A549 (cell line): ENCODE measurements at regions not wholly inside any gene's neighbourhood (a gene's known extent, or its start where the extent isn't known, plus 50 kb on each side); places are given as distances from the start of the nearest gene placed in this dataset.

Experiments
- ATAC-seq, 2 experiments: fragments of 200-7000 bp in 1 of 2; fragments of >200 bp in 1 of 2; cut with Nextera tagmentation in 1 of 2; cut with Tn5 transposase in 1 of 2; 3 replicates each; pipeline versions ENCODE4 v1.8.0 to v1.9.1; 2018 to 2020; ENCODE audit warnings: mild to moderate bottlenecking in 1 of 2, moderate library complexity in 1 of 2
- CTCF ChIA-PET: fragments of 300-600 bp; sonication (Branson Sonifier 250); formaldehyde crosslinking; extraction: SDS; loops from one replicate; lab custom pipeline; 2021; ENCODE audit warnings: antibody characterized with exemption, inconsistent platforms; lab: Yijun Ruan, JAX
- POLR2A ChIA-PET: fragments of 350-600 bp; formaldehyde crosslinking; extraction: SDS; loops from one replicate; lab custom pipeline; 2021; ENCODE audit warnings: antibody characterized with exemption, inconsistent platforms; lab: Yijun Ruan, JAX
- DNase-seq, 2 experiments: peaks; one replicate each; pipeline versions ENCODE4 v3.0.0 to v3.0.0-alpha.2; 2011 to 2016; ENCODE audit warnings: low read depth in 1 of 2, low spot score in 1 of 2
- FAIRE-seq: peaks from 2 replicates; lab custom pipeline; 2011; peaks lifted over from hg19 to GRCh38; lab: Jason Lieb, UNC
- H3K27ac ChIP-seq, 2 experiments: fragments of >200 bp; sonication (Bioruptor Twin); formaldehyde crosslinking; 3 replicates each; pipeline ENCODE4 v1.5.1; 2016 to 2017
- H3K4me1 ChIP-seq: fragments of >200 bp; sonication (Bioruptor Twin); formaldehyde crosslinking; 3 replicates; pipeline ENCODE4 v1.6.1; 2016
- H3K4me2 ChIP-seq: fragments of >200 bp; sonication (Bioruptor Twin); formaldehyde crosslinking; 3 replicates; pipeline ENCODE4 v1.6.1; 2016
- H3K4me3 ChIP-seq: fragments of >200 bp; sonication (Bioruptor Twin); formaldehyde crosslinking; 3 replicates; pipeline ENCODE4 v1.5.1; 2016
- H3K9me3 ChIP-seq: fragments of >200 bp; sonication (Bioruptor Twin); formaldehyde crosslinking; 3 replicates; pipeline ENCODE4 v1.6.1; 2016
- CHD2 ChIP-seq: fragments of 150-350 bp; IDR thresholded peaks from 2 replicates; pipeline ENCODE4 v1.6.1; 2014; ENCODE audit warnings: low read length; ENCODE audit not compliant: partially characterized antibody
- HOXB13 ChIP-seq: fragments of 250-450 bp; sonication (Bioruptor Pico); IDR thresholded peaks from 2 replicates; pipeline ENCODE4 v1.5.0; 2020; ENCODE audit warnings: low read depth, mild to moderate bottlenecking, moderate library complexity
- HOXB5 ChIP-seq: fragments of 250-450 bp; sonication (Bioruptor Pico); IDR thresholded peaks from 2 replicates; pipeline ENCODE4 v1.5.0; 2020; ENCODE audit warnings: mild to moderate bottlenecking, moderate library complexity
- JUN ChIP-seq, 2 experiments: fragments of >200 bp; sonication (Bioruptor Twin); formaldehyde crosslinking; IDR thresholded peaks; 2 replicates in 1 of 2; 3 replicates in 1 of 2; pipeline ENCODE4 v1.6.1; 2016 to 2017
- KDM1A ChIP-seq: fragments of 200-600 bp; sonication (generic); IDR thresholded peaks from 2 replicates; pipeline ENCODE4 v1.6.1; 2016; ENCODE audit warnings: low read depth, mild to moderate bottlenecking
- KDM5A ChIP-seq: fragments of 200-600 bp; sonication (generic); IDR thresholded peaks from 2 replicates; pipeline ENCODE4 v1.6.1; 2016; ENCODE audit warnings: antibody characterized with exemption, mild to moderate bottlenecking
- MAZ ChIP-seq: fragments of 150-350 bp; IDR thresholded peaks from 2 replicates; pipeline ENCODE4 v1.6.1; 2014; ENCODE audit warnings: antibody characterized with exemption, low read depth, low read length, borderline replicate concordance
- NFE2L2 ChIP-seq: fragments of 150-350 bp; conservative IDR thresholded peaks from 2 replicates; pipeline ENCODE4 v1.6.1; 2014; ENCODE audit warnings: low read length
- NR3C1 ChIP-seq: fragments of >200 bp; sonication (Bioruptor Twin); formaldehyde crosslinking; IDR thresholded peaks from 3 replicates; pipeline ENCODE4 v1.6.1; 2017
- RAD21 ChIP-seq, 2 experiments: fragments of >200 bp in 1 of 2; sonication (Bioruptor Twin) in 1 of 2; formaldehyde crosslinking in 1 of 2; IDR thresholded peaks in 1 of 2; conservative IDR thresholded peaks in 1 of 2; 2 replicates in 1 of 2; 3 replicates in 1 of 2; pipeline ENCODE4 v1.6.1; 2012 to 2018; ENCODE audit warnings: inconsistent platforms in 1 of 2
- RNF2 ChIP-seq: fragments of 200-600 bp; sonication (generic); IDR thresholded peaks from 2 replicates; pipeline ENCODE4 v1.6.1; 2016; ENCODE audit warnings: low read depth, mild to moderate bottlenecking, antibody characterized with exemption, moderate library complexity, borderline replicate concordance
- ZFP36 ChIP-seq: fragments of 450-650 bp; IDR thresholded peaks from 2 replicates; pipeline ENCODE4 v1.6.1; 2014; ENCODE audit warnings: borderline replicate concordance; ENCODE audit not compliant: partially characterized antibody
- TF ChIP-seq, protein P1 (sequence below): fragments of >200 bp; sonication (Bioruptor Twin); formaldehyde crosslinking; IDR thresholded peaks from 3 replicates; pipeline ENCODE4 v1.5.1; 2016
- TF ChIP-seq, protein P2 (sequence below): fragments of >200 bp; sonication (Bioruptor Twin); formaldehyde crosslinking; IDR thresholded peaks from 3 replicates; pipeline ENCODE4 v1.6.1; 2016
- TF ChIP-seq, protein P3 (sequence below): fragments of 200-600 bp; sonication (generic); IDR thresholded peaks from 2 replicates; pipeline ENCODE4 v1.6.1; 2016; ENCODE audit warnings: antibody characterized with exemption, mild to moderate bottlenecking, moderate library complexity
- TF ChIP-seq, protein P4 (sequence below): IDR thresholded peaks from 2 replicates; pipeline ENCODE4 v1.6.1; 2012; ENCODE audit warnings: low read depth, borderline replicate concordance
- TF ChIP-seq, protein P5 (sequence below): fragments of 250-450 bp; sonication (Bioruptor Pico); IDR thresholded peaks from 2 replicates; pipeline ENCODE4 v1.5.0; 2020; ENCODE audit warnings: low read depth, mild to moderate bottlenecking, moderate library complexity
- TF ChIP-seq, protein P6 (sequence below): fragments of 450-650 bp; IDR thresholded peaks from 2 replicates; pipeline ENCODE4 v1.6.1; 2014; ENCODE audit warnings: antibody characterized with exemption
- TF ChIP-seq, protein P7 (sequence below): IDR thresholded peaks from 2 replicates; pipeline ENCODE4 v1.6.1; 2012

DNA sequence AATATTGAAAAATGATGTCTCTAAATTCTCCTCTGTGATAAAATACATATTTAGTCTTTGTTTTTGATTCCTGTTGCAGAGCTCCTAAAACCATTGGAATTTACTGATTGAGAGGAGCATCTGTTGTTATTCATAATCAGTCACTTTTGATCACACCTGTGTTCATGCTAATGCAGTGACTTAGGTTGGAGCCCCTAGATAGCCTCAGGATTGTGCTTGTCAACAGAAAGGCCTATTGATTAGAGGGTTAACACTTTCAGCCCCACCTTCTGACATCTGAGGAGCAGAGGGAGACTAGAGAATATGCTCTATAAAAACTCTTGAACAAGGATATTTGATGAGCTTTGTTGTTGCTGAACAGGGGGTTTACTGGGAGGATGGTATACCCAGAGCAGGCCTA lies 409.5 kb upstream of the ADGRL3 start:
- no peak overlapping the region for H3K27ac ChIP-seq
- ATAC-seq (no peak), FAIRE-seq (no peak), DNase-seq (no peak)
- POLR2A ChIA-PET, result no interaction called here
- CTCF ChIA-PET, result no interaction called here
- H3K9me3 ChIP-seq, result no peaks in the 10 kb centered on the region
- no peak for TF ChIP-seq HOXB5 (CRISPR knock-in tag)
- TF ChIP-seq MAZ, result no peak
- no peak for TF ChIP-seq KDM5A
- TF ChIP-seq, protein P1, sequence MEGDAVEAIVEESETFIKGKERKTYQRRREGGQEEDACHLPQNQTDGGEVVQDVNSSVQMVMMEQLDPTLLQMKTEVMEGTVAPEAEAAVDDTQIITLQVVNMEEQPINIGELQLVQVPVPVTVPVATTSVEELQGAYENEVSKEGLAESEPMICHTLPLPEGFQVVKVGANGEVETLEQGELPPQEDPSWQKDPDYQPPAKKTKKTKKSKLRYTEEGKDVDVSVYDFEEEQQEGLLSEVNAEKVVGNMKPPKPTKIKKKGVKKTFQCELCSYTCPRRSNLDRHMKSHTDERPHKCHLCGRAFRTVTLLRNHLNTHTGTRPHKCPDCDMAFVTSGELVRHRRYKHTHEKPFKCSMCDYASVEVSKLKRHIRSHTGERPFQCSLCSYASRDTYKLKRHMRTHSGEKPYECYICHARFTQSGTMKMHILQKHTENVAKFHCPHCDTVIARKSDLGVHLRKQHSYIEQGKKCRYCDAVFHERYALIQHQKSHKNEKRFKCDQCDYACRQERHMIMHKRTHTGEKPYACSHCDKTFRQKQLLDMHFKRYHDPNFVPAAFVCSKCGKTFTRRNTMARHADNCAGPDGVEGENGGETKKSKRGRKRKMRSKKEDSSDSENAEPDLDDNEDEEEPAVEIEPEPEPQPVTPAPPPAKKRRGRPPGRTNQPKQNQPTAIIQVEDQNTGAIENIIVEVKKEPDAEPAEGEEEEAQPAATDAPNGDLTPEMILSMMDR, result no peak
- TF ChIP-seq, protein P2, sequence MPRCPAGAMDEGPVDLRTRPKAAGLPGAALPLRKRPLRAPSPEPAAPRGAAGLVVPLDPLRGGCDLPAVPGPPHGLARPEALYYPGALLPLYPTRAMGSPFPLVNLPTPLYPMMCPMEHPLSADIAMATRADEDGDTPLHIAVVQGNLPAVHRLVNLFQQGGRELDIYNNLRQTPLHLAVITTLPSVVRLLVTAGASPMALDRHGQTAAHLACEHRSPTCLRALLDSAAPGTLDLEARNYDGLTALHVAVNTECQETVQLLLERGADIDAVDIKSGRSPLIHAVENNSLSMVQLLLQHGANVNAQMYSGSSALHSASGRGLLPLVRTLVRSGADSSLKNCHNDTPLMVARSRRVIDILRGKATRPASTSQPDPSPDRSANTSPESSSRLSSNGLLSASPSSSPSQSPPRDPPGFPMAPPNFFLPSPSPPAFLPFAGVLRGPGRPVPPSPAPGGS, result no peak
- TF ChIP-seq NFE2L2, result no peak
- no peak for TF ChIP-seq HOXB13
- TF ChIP-seq RAD21 (conservative IDR thresholded peaks at IDR 0.05 in 1 of 2, IDR thresholded peaks at IDR 0.05 in 1 of 2), result no peak
- TF ChIP-seq CHD2, result no peak
- TF ChIP-seq, protein P3, sequence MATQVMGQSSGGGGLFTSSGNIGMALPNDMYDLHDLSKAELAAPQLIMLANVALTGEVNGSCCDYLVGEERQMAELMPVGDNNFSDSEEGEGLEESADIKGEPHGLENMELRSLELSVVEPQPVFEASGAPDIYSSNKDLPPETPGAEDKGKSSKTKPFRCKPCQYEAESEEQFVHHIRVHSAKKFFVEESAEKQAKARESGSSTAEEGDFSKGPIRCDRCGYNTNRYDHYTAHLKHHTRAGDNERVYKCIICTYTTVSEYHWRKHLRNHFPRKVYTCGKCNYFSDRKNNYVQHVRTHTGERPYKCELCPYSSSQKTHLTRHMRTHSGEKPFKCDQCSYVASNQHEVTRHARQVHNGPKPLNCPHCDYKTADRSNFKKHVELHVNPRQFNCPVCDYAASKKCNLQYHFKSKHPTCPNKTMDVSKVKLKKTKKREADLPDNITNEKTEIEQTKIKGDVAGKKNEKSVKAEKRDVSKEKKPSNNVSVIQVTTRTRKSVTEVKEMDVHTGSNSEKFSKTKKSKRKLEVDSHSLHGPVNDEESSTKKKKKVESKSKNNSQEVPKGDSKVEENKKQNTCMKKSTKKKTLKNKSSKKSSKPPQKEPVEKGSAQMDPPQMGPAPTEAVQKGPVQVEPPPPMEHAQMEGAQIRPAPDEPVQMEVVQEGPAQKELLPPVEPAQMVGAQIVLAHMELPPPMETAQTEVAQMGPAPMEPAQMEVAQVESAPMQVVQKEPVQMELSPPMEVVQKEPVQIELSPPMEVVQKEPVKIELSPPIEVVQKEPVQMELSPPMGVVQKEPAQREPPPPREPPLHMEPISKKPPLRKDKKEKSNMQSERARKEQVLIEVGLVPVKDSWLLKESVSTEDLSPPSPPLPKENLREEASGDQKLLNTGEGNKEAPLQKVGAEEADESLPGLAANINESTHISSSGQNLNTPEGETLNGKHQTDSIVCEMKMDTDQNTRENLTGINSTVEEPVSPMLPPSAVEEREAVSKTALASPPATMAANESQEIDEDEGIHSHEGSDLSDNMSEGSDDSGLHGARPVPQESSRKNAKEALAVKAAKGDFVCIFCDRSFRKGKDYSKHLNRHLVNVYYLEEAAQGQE, result no peak
- TF ChIP-seq, protein P4, sequence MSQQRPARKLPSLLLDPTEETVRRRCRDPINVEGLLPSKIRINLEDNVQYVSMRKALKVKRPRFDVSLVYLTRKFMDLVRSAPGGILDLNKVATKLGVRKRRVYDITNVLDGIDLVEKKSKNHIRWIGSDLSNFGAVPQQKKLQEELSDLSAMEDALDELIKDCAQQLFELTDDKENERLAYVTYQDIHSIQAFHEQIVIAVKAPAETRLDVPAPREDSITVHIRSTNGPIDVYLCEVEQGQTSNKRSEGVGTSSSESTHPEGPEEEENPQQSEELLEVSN, result no peak
- TF ChIP-seq NR3C1, result no peak
- TF ChIP-seq, protein P5, sequence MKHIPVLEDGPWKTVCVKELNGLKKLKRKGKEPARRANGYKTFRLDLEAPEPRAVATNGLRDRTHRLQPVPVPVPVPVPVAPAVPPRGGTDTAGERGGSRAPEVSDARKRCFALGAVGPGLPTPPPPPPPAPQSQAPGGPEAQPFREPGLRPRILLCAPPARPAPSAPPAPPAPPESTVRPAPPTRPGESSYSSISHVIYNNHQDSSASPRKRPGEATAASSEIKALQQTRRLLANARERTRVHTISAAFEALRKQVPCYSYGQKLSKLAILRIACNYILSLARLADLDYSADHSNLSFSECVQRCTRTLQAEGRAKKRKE (CRISPR knock-in tag), result no peak
- no peak for TF ChIP-seq RNF2
- TF ChIP-seq, protein P6, sequence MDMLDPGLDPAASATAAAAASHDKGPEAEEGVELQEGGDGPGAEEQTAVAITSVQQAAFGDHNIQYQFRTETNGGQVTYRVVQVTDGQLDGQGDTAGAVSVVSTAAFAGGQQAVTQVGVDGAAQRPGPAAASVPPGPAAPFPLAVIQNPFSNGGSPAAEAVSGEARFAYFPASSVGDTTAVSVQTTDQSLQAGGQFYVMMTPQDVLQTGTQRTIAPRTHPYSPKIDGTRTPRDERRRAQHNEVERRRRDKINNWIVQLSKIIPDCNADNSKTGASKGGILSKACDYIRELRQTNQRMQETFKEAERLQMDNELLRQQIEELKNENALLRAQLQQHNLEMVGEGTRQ, result no peak
- no peak for TF ChIP-seq KDM1A
- TF ChIP-seq JUN (IDR thresholded peaks at IDR 0.05), result no peak
- TF ChIP-seq, protein P7, sequence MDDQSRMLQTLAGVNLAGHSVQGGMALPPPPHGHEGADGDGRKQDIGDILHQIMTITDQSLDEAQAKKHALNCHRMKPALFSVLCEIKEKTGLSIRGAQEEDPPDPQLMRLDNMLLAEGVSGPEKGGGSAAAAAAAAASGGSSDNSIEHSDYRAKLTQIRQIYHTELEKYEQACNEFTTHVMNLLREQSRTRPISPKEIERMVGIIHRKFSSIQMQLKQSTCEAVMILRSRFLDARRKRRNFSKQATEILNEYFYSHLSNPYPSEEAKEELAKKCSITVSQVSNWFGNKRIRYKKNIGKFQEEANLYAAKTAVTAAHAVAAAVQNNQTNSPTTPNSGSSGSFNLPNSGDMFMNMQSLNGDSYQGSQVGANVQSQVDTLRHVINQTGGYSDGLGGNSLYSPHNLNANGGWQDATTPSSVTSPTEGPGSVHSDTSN, result no peak
- no peak for TF ChIP-seq ZFP36
- no peaks in the 10 kb centered on the region for H3K4me1 ChIP-seq
- no peak overlapping the region for H3K4me3 ChIP-seq
- no peak overlapping the region for H3K4me2 ChIP-seq
